Fibroblast of skin of back (primary cell): ENCODE measurements at regions not wholly inside any gene's neighbourhood (a gene's known extent, or its start where the extent isn't known, plus 50 kb on each side); places are given as distances from the start of the nearest gene placed in this dataset.
"Not testable (repeated sequence)": the region's sequence is repeated elsewhere in the genome, so short reads cannot be mapped to it uniquely, and the experiment has no call there.

Source experiments
- DNase-seq: peaks from one replicate; pipeline ENCODE4 v3.0.0-alpha.2; 2013

- no peak for DNase-seq
These were observed 74.1 kb downstream of the SLC35B3 start for GRCh38 chr6:8361259-8361658.

GRCh38 chr6:8352966-8353340, 82.4 kb downstream of the SLC35B3 start:
- no peak for DNase-seq

- DNase-seq: no peak
These were observed 82.9 kb downstream of the SLC35B3 start for GRCh38 chr6:8352335-8352965.

DNA sequence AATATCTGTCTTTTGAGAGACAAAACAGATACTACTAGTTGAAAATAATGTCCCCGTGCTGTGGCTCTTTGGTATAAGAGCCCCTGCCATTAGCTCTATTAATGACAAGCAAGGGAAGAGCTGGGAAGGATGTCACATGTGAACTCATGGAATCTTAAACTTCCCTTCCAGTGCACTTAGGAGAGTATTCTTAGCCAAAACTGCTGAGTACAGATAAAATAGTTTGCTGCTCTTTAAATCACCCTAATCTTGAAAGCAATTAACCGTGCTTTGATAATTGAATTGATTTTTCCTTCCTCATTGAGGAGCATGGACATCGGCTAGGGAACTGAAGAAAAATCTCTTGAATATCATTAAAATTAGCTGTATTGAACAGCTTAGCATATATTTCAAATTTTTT, 91.7 kb downstream of the SLC35B3 start:
- no peak for DNase-seq

DNA sequence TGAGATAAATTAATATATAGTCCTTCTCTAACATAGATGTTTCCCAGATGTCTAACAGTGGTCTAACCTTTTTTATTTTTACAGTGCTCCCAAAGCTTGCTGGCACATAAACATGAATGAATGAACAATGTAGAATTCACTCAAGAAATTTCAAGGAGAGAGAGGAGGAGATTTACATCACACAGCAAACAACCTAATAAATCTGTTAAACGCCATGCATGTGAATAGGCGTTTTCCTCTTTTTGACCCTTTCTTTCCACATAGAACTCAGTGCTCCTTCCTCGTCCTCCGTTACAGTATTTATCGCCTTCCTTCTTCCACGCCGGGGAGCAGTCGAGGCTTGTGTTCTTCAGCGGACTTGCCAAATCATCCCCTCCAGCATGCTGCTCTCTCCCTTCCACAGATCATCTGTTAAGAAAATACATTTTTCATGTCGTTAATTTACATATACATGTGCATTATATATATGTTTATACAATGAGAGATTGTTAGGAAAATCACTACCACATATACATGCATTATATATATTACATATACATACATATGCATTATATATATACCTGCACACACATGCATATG, 93.0 kb downstream of the SLC35B3 start:
- DNase-seq: no peak

- no peak for DNase-seq
These were observed 98.2 kb downstream of the SLC35B3 start for GRCh38 chr6:8337147-8337546.

DNA sequence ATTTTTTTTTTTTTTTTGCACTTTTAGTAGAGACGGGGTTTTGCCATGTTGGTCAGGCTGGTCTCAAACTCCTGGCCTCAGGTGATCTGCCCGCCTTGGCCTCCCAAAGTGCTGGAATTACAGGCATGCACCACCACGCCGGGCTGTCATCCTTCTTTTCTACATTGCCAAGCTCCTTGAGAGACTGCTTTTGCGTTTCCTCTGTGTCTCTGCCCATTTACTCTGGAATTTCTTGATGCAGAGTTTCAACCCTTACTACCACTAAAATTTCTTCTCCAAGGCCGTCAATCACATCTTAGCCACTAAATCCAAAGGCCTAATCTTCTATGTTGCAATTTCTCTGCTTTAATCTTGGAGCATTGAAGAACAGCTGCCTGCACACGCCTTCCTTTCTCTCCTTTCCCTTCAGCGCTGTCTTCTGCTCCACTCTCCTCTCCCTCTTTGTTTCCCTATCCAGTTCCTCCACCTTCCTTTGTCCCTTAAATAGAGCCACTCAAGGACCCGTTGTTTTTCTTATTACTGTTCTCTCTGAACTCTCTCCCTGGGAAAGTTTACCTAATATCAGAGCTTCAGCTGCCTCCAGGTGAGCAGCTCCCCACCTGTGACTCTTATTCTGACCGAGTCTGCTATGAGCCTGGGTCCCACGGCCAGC, 98.8 kb downstream of the SLC35B3 start:
- DNase-seq: no peak

- no peak for DNase-seq
These were observed 99.4 kb downstream of the SLC35B3 start for GRCh38 chr6:8335896-8336295.

DNA sequence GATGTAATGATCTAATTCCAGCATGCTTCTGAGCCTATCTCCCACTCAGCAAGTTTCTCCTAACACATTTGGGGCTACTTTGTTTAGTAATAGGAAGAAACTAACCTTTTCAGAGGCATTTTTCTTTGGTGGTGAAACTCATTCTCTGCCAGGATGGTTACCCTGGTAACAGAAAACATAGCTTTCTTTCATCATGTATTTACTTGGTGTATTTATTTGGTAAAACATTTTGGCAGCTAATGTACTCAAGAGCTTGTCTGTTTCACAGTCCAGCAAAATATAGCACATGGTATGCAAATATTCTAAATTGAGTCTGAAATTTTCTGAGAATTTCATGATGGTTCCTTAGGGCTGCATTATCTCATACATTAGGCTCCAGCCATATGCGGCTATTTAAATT, 100.0 kb downstream of the SLC35B3 start:
- no peak for DNase-seq

DNA sequence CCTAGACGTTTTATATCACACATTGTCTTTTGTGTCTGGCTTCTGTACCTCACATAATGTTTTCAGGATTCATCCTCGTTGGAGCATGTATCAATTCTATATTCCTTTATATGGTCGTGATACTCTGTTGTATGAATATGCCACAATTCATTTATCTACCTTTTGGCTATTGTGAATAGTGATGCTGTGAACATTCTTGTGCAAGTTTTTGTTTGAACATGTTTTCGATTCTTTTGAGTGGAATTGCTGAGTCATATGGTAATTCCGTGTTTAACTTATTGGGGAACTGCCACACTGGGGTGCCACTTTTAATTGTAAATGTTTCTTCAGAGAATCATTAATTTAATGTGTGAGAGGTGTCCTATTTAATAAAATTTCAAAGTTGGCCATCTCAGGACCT, 101.2 kb downstream of the SLC35B3 start:
- no peak for DNase-seq

- DNase-seq: no peak
These were observed 105.8 kb downstream of the SLC35B3 start for GRCh38 chr6:8329562-8329961.

GRCh38 chr6:8325743-8326142, 109.6 kb downstream of the SLC35B3 start:
- DNase-seq: peak; percentile 34

DNA sequence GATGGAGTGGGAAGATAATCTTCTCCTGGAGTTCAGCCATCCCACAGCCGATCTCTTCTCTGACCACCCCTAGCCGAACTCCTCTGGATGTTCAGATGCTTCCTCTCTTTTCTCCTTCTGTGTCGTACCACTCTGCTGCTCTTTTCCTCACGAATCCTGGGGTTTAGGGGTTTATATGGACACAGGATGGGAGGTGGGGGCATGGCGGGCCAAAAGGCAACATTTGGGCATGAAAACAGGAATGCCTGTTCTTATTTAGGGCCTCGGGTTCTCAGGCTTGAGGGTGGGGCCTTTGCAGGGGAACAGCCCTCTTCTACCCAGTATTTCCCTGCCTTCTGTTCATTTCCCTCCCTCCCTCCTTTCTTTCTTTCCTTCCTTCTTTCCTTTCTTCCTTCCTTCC, 112.7 kb downstream of the SLC35B3 start:
- DNase-seq: no peak

- DNase-seq: no peak
These were observed 113.5 kb downstream of the SLC35B3 start for GRCh38 chr6:8321671-8322404.

- DNase-seq: no peak
These were observed 120.2 kb downstream of the SLC35B3 start for GRCh38 chr6:8315154-8315553.

DNA sequence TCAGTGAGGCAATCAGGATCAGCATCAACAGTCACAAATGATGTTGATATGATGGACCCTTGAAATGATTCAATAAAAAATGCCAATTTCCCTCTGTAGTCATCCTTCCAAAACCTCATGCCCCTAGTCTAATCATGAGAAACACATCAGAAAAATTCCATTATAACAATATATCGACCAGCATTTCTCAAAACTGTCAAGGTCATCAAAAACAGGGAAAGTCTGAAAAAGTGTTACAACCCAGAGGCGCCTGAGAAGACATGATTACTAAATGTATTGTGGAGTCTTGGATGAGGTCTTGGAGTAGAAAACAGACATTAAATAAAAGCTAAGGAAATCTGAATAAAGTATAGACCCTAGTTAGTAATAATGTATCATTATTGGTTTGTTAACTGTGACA, 133.8 kb downstream of the SLC35B3 start:
- DNase-seq: no peak

- no peak for DNase-seq
These were observed 136.3 kb downstream of the SLC35B3 start for GRCh38 chr6:8299034-8299433.

GRCh38 chr6:8282946-8283345, 152.4 kb downstream of the SLC35B3 start:
- not testable (repeated sequence) for DNase-seq

GRCh38 chr6:8282380-8282779, 153.0 kb downstream of the SLC35B3 start:
- no peak for DNase-seq

GRCh38 chr6:8279041-8279805, 156.1 kb downstream of the SLC35B3 start:
- no peak for DNase-seq

- no peak for DNase-seq
These were observed 156.8 kb downstream of the SLC35B3 start for GRCh38 chr6:8278562-8278961.

GRCh38 chr6:8277769-8278168, 157.6 kb downstream of the SLC35B3 start:
- no peak for DNase-seq

DNA sequence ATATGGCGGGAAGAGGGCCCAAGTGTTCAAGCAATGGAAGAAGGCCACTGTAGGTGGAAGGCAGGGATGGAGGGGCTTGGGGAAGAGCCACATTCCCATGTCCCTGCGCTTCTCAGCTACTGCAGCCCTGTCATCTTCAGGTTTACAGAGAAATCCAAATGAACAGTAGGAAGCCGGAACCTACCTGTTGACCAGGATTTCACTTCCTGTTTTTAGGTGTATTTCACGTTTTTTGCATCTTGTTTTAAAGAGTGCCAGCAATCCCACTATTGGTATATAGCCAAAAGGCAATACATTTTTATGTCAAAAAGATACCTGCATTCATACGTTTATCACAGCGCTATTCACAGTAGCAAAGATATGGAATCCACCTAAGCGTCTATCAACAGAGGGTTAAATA, 159.2 kb downstream of the SLC35B3 start:
- no peak for DNase-seq
